H9 (cell line): ENCODE measurements at regions not wholly inside any gene's neighbourhood (a gene's known extent, or its start where the extent isn't known, plus 50 kb on each side); places are given as distances from the start of the nearest gene placed in this dataset.

Source experiments
- DNase-seq: peaks from one replicate; pipeline ENCODE4 v3.0.0-alpha.2; 2017
- H2AFZ ChIP-seq: one replicate; pipeline ENCODE4 v1.6.1; 2013; ENCODE audit warnings: mild to moderate bottlenecking, low read length, control low read depth, moderate library complexity
- H2AK5ac ChIP-seq: 2 replicates; pipeline ENCODE4 v1.6.1; 2013; ENCODE audit warnings: low read length, control low read depth, mixed read lengths; ENCODE audit not compliant: insufficient read length
- H2BK120ac ChIP-seq: one replicate; pipeline ENCODE4 v1.6.1; 2013; ENCODE audit warnings: low read depth, mild to moderate bottlenecking, low read length, control low read depth, inconsistent platforms; ENCODE audit not compliant: poor library complexity, severe bottlenecking
- H2BK12ac ChIP-seq: 2 replicates; pipeline ENCODE4 v1.6.1; 2013; ENCODE audit warnings: low read length, control low read depth, mixed read lengths, low read depth; ENCODE audit not compliant: insufficient read length
- H2BK15ac ChIP-seq: 2 replicates; pipeline ENCODE4 v1.6.1; 2013; ENCODE audit warnings: low read depth, low read length, control low read depth
- H2BK20ac ChIP-seq: one replicate; pipeline ENCODE4 v1.6.1; 2013; ENCODE audit warnings: low read depth, mild to moderate bottlenecking, low read length, control low read depth, inconsistent platforms; ENCODE audit not compliant: poor library complexity, severe bottlenecking
- H2BK5ac ChIP-seq: 2 replicates; pipeline ENCODE4 v1.6.1; 2013; ENCODE audit warnings: low read length, control low read depth, mixed read lengths; ENCODE audit not compliant: insufficient read length
- H3K14ac ChIP-seq: 2 replicates; pipeline ENCODE4 v1.6.1; 2013; ENCODE audit warnings: low read length, control low read depth; ENCODE audit not compliant: insufficient read depth
- H3K18ac ChIP-seq: 2 replicates; pipeline ENCODE4 v1.6.1; 2013; ENCODE audit warnings: low read depth, mild to moderate bottlenecking, mixed read lengths, low read length, control low read depth; ENCODE audit not compliant: insufficient read length
- H3K23ac ChIP-seq: 2 replicates; pipeline ENCODE4 v1.6.1; 2013; ENCODE audit warnings: low read length, control low read depth, mixed read lengths, low read depth; ENCODE audit not compliant: insufficient read length
- H3K23me2 ChIP-seq: 2 replicates; pipeline ENCODE4 v1.6.1; 2013; ENCODE audit warnings: low read depth, mild to moderate bottlenecking, mixed read lengths, low read length, control low read depth; ENCODE audit not compliant: insufficient read length, poor library complexity, severe bottlenecking
- H3K27ac ChIP-seq: 2 replicates; pipeline ENCODE4 v1.5.1; 2013; ENCODE audit warnings: low read length, control low read depth, mixed read lengths, low read depth; ENCODE audit not compliant: insufficient read length
- H3K27me3 ChIP-seq: 2 replicates; pipeline ENCODE4 v1.6.1; 2013; ENCODE audit warnings: low read length, control low read depth, inconsistent platforms; ENCODE audit not compliant: insufficient read depth
- H3K4ac ChIP-seq: 2 replicates; pipeline ENCODE4 v1.6.1; 2013; ENCODE audit warnings: low read depth, mild to moderate bottlenecking, control low read depth, inconsistent platforms, low read length, moderate library complexity
- H3K4me1 ChIP-seq: 2 replicates; pipeline ENCODE4 v1.6.1; 2013; ENCODE audit warnings: low read length, control low read depth, inconsistent platforms; ENCODE audit not compliant: insufficient read depth
- H3K4me2 ChIP-seq: 2 replicates; pipeline ENCODE4 v1.6.1; 2013; ENCODE audit warnings: low read length, control low read depth, mixed read lengths; ENCODE audit not compliant: insufficient read length, insufficient read depth
- H3K56ac ChIP-seq: 2 replicates; pipeline ENCODE4 v1.6.1; 2013; ENCODE audit warnings: low read depth, mild to moderate bottlenecking, mixed read lengths, low read length, control low read depth; ENCODE audit not compliant: insufficient read length
- H3K79me1 ChIP-seq: 2 replicates; pipeline ENCODE4 v1.6.1; 2013; ENCODE audit warnings: low read depth, mild to moderate bottlenecking, moderate library complexity, low read length, control low read depth, inconsistent platforms; ENCODE audit not compliant: insufficient read depth, poor library complexity, severe bottlenecking
- H3K79me2 ChIP-seq: 2 replicates; pipeline ENCODE4 v1.6.1; 2013; ENCODE audit warnings: low read length, control low read depth, inconsistent platforms; ENCODE audit not compliant: insufficient read depth
- H3K9ac ChIP-seq: 2 replicates; pipeline ENCODE4 v1.6.1; 2013; ENCODE audit warnings: low read length, control low read depth, mixed read lengths; ENCODE audit not compliant: insufficient read length; ENCODE audit errors: extremely low read depth
- H3K9me3 ChIP-seq: one replicate; pipeline ENCODE4 v1.6.1; 2013; ENCODE audit warnings: low read depth, low read length, inconsistent platforms; ENCODE audit not compliant: control insufficient read depth
- H3T11ph ChIP-seq: one replicate; pipeline ENCODE4 v1.6.1; 2013; ENCODE audit warnings: mild to moderate bottlenecking, low read length, control low read depth, inconsistent platforms
- H4K20me1 ChIP-seq: one replicate; pipeline ENCODE4 v1.6.1; 2013; ENCODE audit not compliant: control insufficient read depth, insufficient read length, insufficient read depth
- H4K5ac ChIP-seq: 2 replicates; pipeline ENCODE4 v1.6.1; 2013; ENCODE audit warnings: low read depth, mild to moderate bottlenecking, mixed read lengths, low read length, control low read depth; ENCODE audit not compliant: insufficient read length
- H4K8ac ChIP-seq: replicated peaks from 2 replicates; pipeline ENCODE4 v1.6.1; 2013; ENCODE audit warnings: low read length, control low read depth, mixed read lengths, low read depth; ENCODE audit not compliant: insufficient read length
- H4K91ac ChIP-seq: 2 replicates; pipeline ENCODE4 v1.6.1; 2013; ENCODE audit warnings: low read depth, mild to moderate bottlenecking, moderate library complexity, mixed read lengths, low read length, control low read depth; ENCODE audit not compliant: insufficient read length
- H3K27ac Mint-ChIP-seq, 3 experiments: 2 replicates in 2 of 3; 3 replicates in 1 of 3; pipeline ENCODE4 v1.8.0; 2020 to 2021; ENCODE audit warnings: mixed read lengths in 3 of 3, mild to moderate bottlenecking in 1 of 3, moderate library complexity in 1 of 3
- H3K27me3 Mint-ChIP-seq: 2 replicates; pipeline ENCODE4 v1.8.0; 2021; ENCODE audit warnings: low read depth, mild to moderate bottlenecking, moderate library complexity, mixed read lengths
- H3K36me3 Mint-ChIP-seq, 3 experiments: 2 replicates in 2 of 3; 3 replicates in 1 of 3; pipeline ENCODE4 v1.8.0; 2020 to 2021; ENCODE audit warnings: low read depth in 3 of 3, mixed read lengths in 3 of 3; ENCODE audit not compliant: insufficient read depth in 1 of 3
- H3K4me1 Mint-ChIP-seq, 2 experiments: 2 replicates each; pipeline ENCODE4 v1.8.0; 2020; ENCODE audit warnings: mixed read lengths in 2 of 2
- H3K4me3 Mint-ChIP-seq, 2 experiments: 2 replicates in 1 of 2; 3 replicates in 1 of 2; pipeline ENCODE4 v1.8.0; 2020 to 2021; ENCODE audit warnings: mild to moderate bottlenecking in 2 of 2, mixed read lengths in 2 of 2, moderate library complexity in 1 of 2
- H3K9me3 Mint-ChIP-seq, 2 experiments: 2 replicates in 1 of 2; 3 replicates in 1 of 2; pipeline ENCODE4 v1.8.0; 2020; ENCODE audit warnings: mild to moderate bottlenecking in 2 of 2, mixed read lengths in 2 of 2, moderate library complexity in 1 of 2
- WGBS: extraction: QIAGEN DNeasy Blood & Tissue Kit; methylation state at CpG from one replicate; pipeline ENCODE4 v1.1.7; 2013; ENCODE audit warnings: missing lambda C conversion rate, low lambda C conversion rate, mixed read lengths; ENCODE audit not compliant: insufficient read length; ENCODE audit errors: extremely low coverage; 5-methylcytosine and 5-hydroxymethylcytosine counted together
- TF ChIP-seq, protein P1 (sequence below): fragments of 200-600 bp; sonication (generic); conservative IDR thresholded peaks from 3 replicates; pipeline ENCODE4 v1.8.0; 2021; ENCODE audit warnings: antibody characterized with exemption, mild to moderate bottlenecking

DNA sequence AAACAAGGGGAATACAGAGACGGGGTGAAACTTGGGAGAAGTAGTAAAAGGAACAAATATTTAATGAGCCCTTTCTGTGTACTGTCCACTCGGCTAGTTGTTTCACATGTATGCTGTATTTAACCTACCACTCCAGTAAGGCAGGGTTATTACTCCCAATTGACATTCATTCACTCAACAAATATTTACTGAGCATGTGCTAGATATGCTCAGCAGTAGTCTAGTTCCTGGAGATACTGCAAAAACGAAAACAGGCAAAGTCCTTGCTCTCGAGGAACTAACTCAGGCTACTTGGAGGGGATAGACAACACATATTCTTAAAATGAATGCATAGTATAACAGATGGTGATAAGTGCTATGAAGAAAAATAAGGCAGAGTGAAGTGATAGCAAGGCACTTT, 207.3 kb downstream of the SS18 start:
- peaks cover 3 to 5% of the 10 kb centered on the region in 2 experiments; a peak in 3 of 5 replicates for H3K9me3 Mint-ChIP-seq
- Histone ChIP-seq H2BK120ac (no peak overlapping the region), H3K4me1 (no peaks in the 10 kb centered on the region; the same call in 1 of the 2 replicates), H2BK12ac (no peak overlapping the region), H3T11ph (no peak overlapping the region), H3K23me2 (no peaks in the 10 kb centered on the region), H4K8ac (no peak overlapping the region), H3K23ac (no peak overlapping the region), H3K4me2 (no peak overlapping the region), H3K9ac (no peak overlapping the region), H2BK20ac (no peak overlapping the region), H3K18ac (no peak overlapping the region), H2AFZ (no peak overlapping the region), H3K4ac (no peak overlapping the region), H2BK5ac (no peak overlapping the region), H3K79me1 (no peaks in the 10 kb centered on the region), H3K14ac (no peak overlapping the region; the same call in 1 of the 2 replicates), H3K56ac (no peak overlapping the region), H4K91ac (no peak overlapping the region), H4K5ac (no peak overlapping the region), H3K9me3 (no peaks in the 10 kb centered on the region), H3K27me3 (no peaks in the 10 kb centered on the region), H3K79me2 (no peaks in the 10 kb centered on the region), H2AK5ac (no peak overlapping the region), H2BK15ac (no peak overlapping the region), H4K20me1 (no peaks in the 10 kb centered on the region), H3K27ac (no peak overlapping the region)
- H3K4me3 Mint-ChIP-seq, result no peak overlapping the region
- no peak for DNase-seq
- peaks cover 8 to 10% of the 10 kb centered on the region in 2 experiments for H3K4me1 Mint-ChIP-seq
- no peak overlapping the region for H3K27ac Mint-ChIP-seq
- WGBS, result no CpG with 5 or more reads among the region's 4 CpGs
- no peaks in the 10 kb centered on the region; the same call in 1 of the 2 replicates for H3K27me3 Mint-ChIP-seq
- TF ChIP-seq, protein P1, sequence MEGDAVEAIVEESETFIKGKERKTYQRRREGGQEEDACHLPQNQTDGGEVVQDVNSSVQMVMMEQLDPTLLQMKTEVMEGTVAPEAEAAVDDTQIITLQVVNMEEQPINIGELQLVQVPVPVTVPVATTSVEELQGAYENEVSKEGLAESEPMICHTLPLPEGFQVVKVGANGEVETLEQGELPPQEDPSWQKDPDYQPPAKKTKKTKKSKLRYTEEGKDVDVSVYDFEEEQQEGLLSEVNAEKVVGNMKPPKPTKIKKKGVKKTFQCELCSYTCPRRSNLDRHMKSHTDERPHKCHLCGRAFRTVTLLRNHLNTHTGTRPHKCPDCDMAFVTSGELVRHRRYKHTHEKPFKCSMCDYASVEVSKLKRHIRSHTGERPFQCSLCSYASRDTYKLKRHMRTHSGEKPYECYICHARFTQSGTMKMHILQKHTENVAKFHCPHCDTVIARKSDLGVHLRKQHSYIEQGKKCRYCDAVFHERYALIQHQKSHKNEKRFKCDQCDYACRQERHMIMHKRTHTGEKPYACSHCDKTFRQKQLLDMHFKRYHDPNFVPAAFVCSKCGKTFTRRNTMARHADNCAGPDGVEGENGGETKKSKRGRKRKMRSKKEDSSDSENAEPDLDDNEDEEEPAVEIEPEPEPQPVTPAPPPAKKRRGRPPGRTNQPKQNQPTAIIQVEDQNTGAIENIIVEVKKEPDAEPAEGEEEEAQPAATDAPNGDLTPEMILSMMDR, result no peak
- H3K36me3 Mint-ChIP-seq, result no peaks in the 10 kb centered on the region; a peak in 1 of 7 replicates
